RPMI7951 (cell line): ENCODE measurements at regions not wholly inside any gene's neighbourhood (a gene's known extent, or its start where the extent isn't known, plus 50 kb on each side); places are given as distances from the start of the nearest gene placed in this dataset.

Source experiments
- DNase-seq: peaks from one replicate; pipeline ENCODE4 v3.0.0-alpha.2; 2012; ENCODE audit warnings: low read depth

DNA sequence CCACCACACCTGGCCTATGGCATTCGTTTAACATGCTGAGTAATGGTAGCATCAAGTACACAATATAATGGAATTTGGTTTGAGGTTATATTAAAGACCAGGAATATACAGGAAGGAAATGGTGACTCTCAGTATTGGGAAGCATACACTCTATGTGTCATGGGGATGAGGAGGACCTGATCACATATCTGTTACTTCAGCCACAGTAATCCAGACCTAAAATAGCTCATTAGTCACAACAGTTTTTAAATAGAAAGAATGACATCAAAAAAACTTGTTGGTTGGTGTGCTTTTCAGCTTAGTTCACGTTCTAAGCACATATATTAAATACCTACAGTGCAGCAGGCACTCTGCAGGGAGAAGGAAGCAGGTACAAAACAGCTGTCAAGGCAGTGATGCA, 52.5 kb upstream of the ATP2C1 start:
- DNase-seq, result peak; percentile 26

DNA sequence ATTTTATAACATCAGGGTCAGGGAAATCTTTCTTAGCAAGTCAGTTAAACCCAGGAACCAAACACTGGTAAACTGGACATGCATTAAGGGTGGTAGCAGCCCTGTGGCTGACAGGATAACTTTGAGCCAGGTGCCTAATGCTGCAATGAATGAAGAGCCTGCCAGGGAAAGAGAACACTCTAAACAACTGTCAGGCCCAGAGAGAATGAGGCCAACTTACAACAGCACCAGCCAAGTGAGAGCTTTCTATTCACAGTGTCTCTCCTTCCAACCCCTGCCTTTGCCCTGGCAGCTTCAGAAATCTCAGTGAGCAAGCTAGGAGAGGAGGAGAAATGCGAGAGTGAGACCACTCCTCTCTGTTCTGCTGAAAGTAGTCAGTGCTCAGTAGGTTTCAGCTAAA, 50.4 kb upstream of the ATP2C1 start:
- DNase-seq, result no peak
